ENCODE measurements at regions not wholly inside any gene's neighbourhood (a gene's known extent, or its start where the extent isn't known, plus 50 kb on each side); places are given as distances from the start of the nearest gene placed in this dataset.

GRCh38 chr6:144898052-144898689, 613.0 kb downstream of the UTRN start:
- Histone ChIP-seq H3K9me3 (ENCODE audit: low read length) (no peaks in the 10 kb centered on the region), H3K4me3 (ENCODE audit: low read length) (no peak overlapping the region), H3K27ac (ENCODE audit: low read depth, low read length) (no peak overlapping the region), H3K4me1 (ENCODE audit: insufficient read depth, low read length) (no peaks in the 10 kb centered on the region), H3K36me3 (ENCODE audit: insufficient read depth, low read length) (no peaks in the 10 kb centered on the region), H3K27me3 (ENCODE audit: insufficient read depth, low read length, poor library complexity, severe bottlenecking) (no peaks in the 10 kb centered on the region)
- no peak for DNase-seq
- CTCF ChIA-PET = no interaction called here
- Mint-ChIP-seq H3K4me3 (no peak overlapping the region), H3K4me1 (peaks cover 0 to 3% (median 0%) of the 10 kb centered on the region in 3 donors), H3K9me3 (peaks cover 7 to 16% (median 13%) of the 10 kb centered on the region in 5 donors), H3K36me3 (peaks cover 0 to 7% (median 0%) of the 10 kb centered on the region in 3 donors), H3K27me3 (peaks cover 16 to 18% of the 10 kb centered on the region in 2 donors), H3K27ac (no peak overlapping the region)
- POLR2A ChIA-PET = no interaction called here

GRCh38 chr6:144898741-144899140, 613.6 kb downstream of the UTRN start:
- no peak for DNase-seq
- peaks cover 0 to 7% (median 0%) of the 10 kb centered on the region in 3 donors for H3K36me3 Mint-ChIP-seq
- H3K9me3 ChIP-seq (ENCODE audit: low read length) = no peaks in the 10 kb centered on the region
- H3K27me3 ChIP-seq (ENCODE audit: insufficient read depth, low read length, poor library complexity, severe bottlenecking) = no peaks in the 10 kb centered on the region
- H3K27ac ChIP-seq (ENCODE audit: low read depth, low read length) = no peak overlapping the region
- ChIA-PET POLR2A (no interaction called here), CTCF (no interaction called here)
- no peaks in the 10 kb centered on the region for H3K4me1 ChIP-seq (ENCODE audit: insufficient read depth, low read length)
- H3K27me3 Mint-ChIP-seq = peaks cover 16 to 23% of the 10 kb centered on the region in 2 donors
- no peak overlapping the region for H3K4me3 ChIP-seq (ENCODE audit: low read length)
- H3K4me3 Mint-ChIP-seq = no peak overlapping the region
- peaks cover 8 to 19% (median 17%) of the 10 kb centered on the region in 5 donors for H3K9me3 Mint-ChIP-seq
- H3K27ac Mint-ChIP-seq = no peak overlapping the region
- no peaks in the 10 kb centered on the region for H3K36me3 ChIP-seq (ENCODE audit: insufficient read depth, low read length)
- peaks cover 0 to 3% (median 0%) of the 10 kb centered on the region in 3 donors for H3K4me1 Mint-ChIP-seq

- Histone ChIP-seq H3K36me3 (ENCODE audit: insufficient read depth, low read length) (no peaks in the 10 kb centered on the region), H3K9me3 (ENCODE audit: low read length) (no peaks in the 10 kb centered on the region), H3K27me3 (ENCODE audit: insufficient read depth, low read length, poor library complexity, severe bottlenecking) (no peaks in the 10 kb centered on the region), H3K4me3 (ENCODE audit: low read length) (no peak overlapping the region), H3K4me1 (ENCODE audit: insufficient read depth, low read length) (no peaks in the 10 kb centered on the region), H3K27ac (ENCODE audit: low read depth, low read length) (no peak overlapping the region)
- ChIA-PET CTCF (no interaction called here), POLR2A (no interaction called here)
- Mint-ChIP-seq H3K9me3 (peaks cover 8 to 19% (median 17%) of the 10 kb centered on the region in 5 donors), H3K27ac (no peak overlapping the region), H3K27me3 (peaks cover 18 to 24% of the 10 kb centered on the region in 2 donors), H3K4me1 (peaks cover 0 to 3% (median 0%) of the 10 kb centered on the region in 3 donors), H3K4me3 (no peak overlapping the region), H3K36me3 (peaks cover 0 to 7% (median 0%) of the 10 kb centered on the region in 3 donors)
- no peak for DNase-seq
Observed at GRCh38 chr6:144899161-144899560, 614.0 kb downstream of the UTRN start.

- ChIA-PET CTCF (no interaction called here), POLR2A (no interaction called here)
- Histone ChIP-seq H3K27ac (ENCODE audit: low read depth, low read length) (no peak overlapping the region), H3K4me3 (ENCODE audit: low read length) (no peak overlapping the region), H3K9me3 (ENCODE audit: low read length) (no peaks in the 10 kb centered on the region), H3K4me1 (ENCODE audit: insufficient read depth, low read length) (no peaks in the 10 kb centered on the region), H3K36me3 (ENCODE audit: insufficient read depth, low read length) (no peaks in the 10 kb centered on the region), H3K27me3 (ENCODE audit: insufficient read depth, low read length, poor library complexity, severe bottlenecking) (no peaks in the 10 kb centered on the region)
- H3K9me3 Mint-ChIP-seq = peaks cover 8 to 19% (median 17%) of the 10 kb centered on the region in 5 donors
- H3K27ac Mint-ChIP-seq = no peak overlapping the region
- H3K36me3 Mint-ChIP-seq = peaks cover 0 to 7% (median 0%) of the 10 kb centered on the region in 3 donors
- H3K4me1 Mint-ChIP-seq = no peaks in the 10 kb centered on the region
- no peak overlapping the region for H3K4me3 Mint-ChIP-seq
- no peak for DNase-seq
- H3K27me3 Mint-ChIP-seq = peaks cover 17 to 36% of the 10 kb centered on the region in 2 donors
Observed at GRCh38 chr6:144901412-144901811, 616.3 kb downstream of the UTRN start.

- Histone ChIP-seq H3K4me3 (ENCODE audit: low read length) (no peak overlapping the region), H3K27ac (ENCODE audit: low read depth, low read length) (no peak overlapping the region), H3K4me1 (ENCODE audit: insufficient read depth, low read length) (no peaks in the 10 kb centered on the region), H3K36me3 (ENCODE audit: insufficient read depth, low read length) (no peaks in the 10 kb centered on the region), H3K27me3 (ENCODE audit: insufficient read depth, low read length, poor library complexity, severe bottlenecking) (no peaks in the 10 kb centered on the region), H3K9me3 (ENCODE audit: low read length) (no peaks in the 10 kb centered on the region)
- H3K4me1 Mint-ChIP-seq = peaks cover 0 to 11% (median 1%) of the 10 kb centered on the region in 3 donors
- ChIA-PET POLR2A (no interaction called here), CTCF (no interaction called here)
- peaks cover 2 to 7% (median 5%) of the 10 kb centered on the region in 5 donors for H3K9me3 Mint-ChIP-seq
- peaks cover 10 to 37% of the 10 kb centered on the region in 2 donors for H3K27me3 Mint-ChIP-seq
- H3K27ac Mint-ChIP-seq = no peak overlapping the region
- H3K36me3 Mint-ChIP-seq = peaks cover 0 to 5% (median 2%) of the 10 kb centered on the region in 3 donors
- no peak for DNase-seq
- no peak overlapping the region for H3K4me3 Mint-ChIP-seq
Observed at GRCh38 chr6:144908004-144908403, 622.9 kb downstream of the UTRN start.

GRCh38 chr6:144909753-144910285, 624.7 kb downstream of the UTRN start:
- no peak overlapping the region for H3K4me3 Mint-ChIP-seq
- Histone ChIP-seq H3K4me1 (ENCODE audit: insufficient read depth, low read length) (no peaks in the 10 kb centered on the region), H3K36me3 (ENCODE audit: insufficient read depth, low read length) (no peaks in the 10 kb centered on the region), H3K27ac (ENCODE audit: low read depth, low read length) (no peak overlapping the region), H3K9me3 (ENCODE audit: low read length) (no peaks in the 10 kb centered on the region), H3K27me3 (ENCODE audit: insufficient read depth, low read length, poor library complexity, severe bottlenecking) (no peaks in the 10 kb centered on the region), H3K4me3 (ENCODE audit: low read length) (no peak overlapping the region)
- no peak for DNase-seq
- no peak overlapping the region for H3K27ac Mint-ChIP-seq
- CTCF ChIA-PET = no interaction called here
- H3K9me3 Mint-ChIP-seq = peaks cover 0 to 4% (median 0%) of the 10 kb centered on the region in 5 donors
- peaks cover 0 to 5% (median 2%) of the 10 kb centered on the region in 3 donors for H3K36me3 Mint-ChIP-seq
- peaks cover 0 to 11% (median 1%) of the 10 kb centered on the region in 3 donors for H3K4me1 Mint-ChIP-seq
- H3K27me3 Mint-ChIP-seq = peaks cover 7 to 29% of the 10 kb centered on the region in 2 donors
- POLR2A ChIA-PET = no interaction called here

- peaks cover 0 to 11% (median 1%) of the 10 kb centered on the region in 3 donors for H3K4me1 Mint-ChIP-seq
- no peaks in the 10 kb centered on the region for H3K27me3 ChIP-seq (ENCODE audit: insufficient read depth, low read length, poor library complexity, severe bottlenecking)
- no peak for DNase-seq
- H3K9me3 Mint-ChIP-seq = peaks cover 0 to 4% (median 0%) of the 10 kb centered on the region in 5 donors
- H3K36me3 Mint-ChIP-seq = peaks cover 0 to 5% (median 2%) of the 10 kb centered on the region in 3 donors
- POLR2A ChIA-PET = no interaction called here
- H3K4me1 ChIP-seq (ENCODE audit: insufficient read depth, low read length) = no peaks in the 10 kb centered on the region
- H3K27me3 Mint-ChIP-seq = peaks cover 14 to 33% of the 10 kb centered on the region in 2 donors
- no peak overlapping the region for H3K27ac Mint-ChIP-seq
- H3K4me3 ChIP-seq (ENCODE audit: low read length) = no peak overlapping the region
- H3K27ac ChIP-seq (ENCODE audit: low read depth, low read length) = no peak overlapping the region
- H3K4me3 Mint-ChIP-seq = no peak overlapping the region
- no peaks in the 10 kb centered on the region for H3K9me3 ChIP-seq (ENCODE audit: low read length)
- CTCF ChIA-PET = no interaction called here
- no peaks in the 10 kb centered on the region for H3K36me3 ChIP-seq (ENCODE audit: insufficient read depth, low read length)
Observed at GRCh38 chr6:144911322-144911721, 626.2 kb downstream of the UTRN start.

- H3K27me3 Mint-ChIP-seq = peaks cover 13 to 36% of the 10 kb centered on the region in 2 donors
- Histone ChIP-seq H3K27me3 (ENCODE audit: insufficient read depth, low read length, poor library complexity, severe bottlenecking) (no peaks in the 10 kb centered on the region), H3K27ac (ENCODE audit: low read depth, low read length) (no peak overlapping the region), H3K4me3 (ENCODE audit: low read length) (no peak overlapping the region), H3K9me3 (ENCODE audit: low read length) (no peaks in the 10 kb centered on the region), H3K36me3 (ENCODE audit: insufficient read depth, low read length) (no peaks in the 10 kb centered on the region), H3K4me1 (ENCODE audit: insufficient read depth, low read length) (no peaks in the 10 kb centered on the region)
- no peak overlapping the region for H3K4me3 Mint-ChIP-seq
- DNase-seq = no peak
- peaks cover 0 to 11% (median 1%) of the 10 kb centered on the region in 3 donors for H3K4me1 Mint-ChIP-seq
- ChIA-PET POLR2A (no interaction called here), CTCF (no interaction called here)
- peaks cover 0 to 5% (median 2%) of the 10 kb centered on the region in 3 donors for H3K36me3 Mint-ChIP-seq
- no peak overlapping the region for H3K27ac Mint-ChIP-seq
- peaks cover 0 to 4% (median 0%) of the 10 kb centered on the region in 5 donors for H3K9me3 Mint-ChIP-seq
Observed at GRCh38 chr6:144912474-144912873, 627.3 kb downstream of the UTRN start.

All from CD8-positive, alpha-beta memory T cell (primary cell).